Liver (tissue), 8 donors: ENCODE measurements at regions not wholly inside any gene's neighbourhood (a gene's known extent, or its start where the extent isn't known, plus 50 kb on each side); places are given as distances from the start of the nearest gene placed in this dataset.

Experiments used
- DNase-seq: peaks from one replicate; pipeline ENCODE4 v3.0.0-alpha.2; 2017; ENCODE audit warnings: low spot score
- H3K27ac ChIP-seq, 2 donors: one replicate each; pipeline ENCODE4 v1.7.0; 2013; ENCODE audit warnings: inconsistent platforms in 2 of 2, low read length in 2 of 2, control low read depth in 1 of 2, low read depth in 1 of 2, mild to moderate bottlenecking in 1 of 2
- H3K27me3 ChIP-seq, 4 donors: one replicate each; pipeline versions ENCODE4 v1.6.1 to v1.7.0; 2013; ENCODE audit warnings: low read length in 3 of 4, inconsistent platforms in 1 of 4, mild to moderate bottlenecking in 1 of 4, moderate library complexity in 1 of 4; ENCODE audit not compliant: control insufficient read depth in 4 of 4, insufficient read depth in 4 of 4
- H3K36me3 ChIP-seq, 4 donors: one replicate each; pipeline versions ENCODE4 v1.6.1 to v1.7.0; 2013; ENCODE audit warnings: low read length in 3 of 4, mild to moderate bottlenecking in 3 of 4, low read depth in 1 of 4, moderate library complexity in 1 of 4; ENCODE audit not compliant: control insufficient read depth in 4 of 4, insufficient read depth in 3 of 4
- H3K4me1 ChIP-seq, 4 donors: one replicate each; pipeline versions ENCODE4 v1.6.1 to v1.7.0; 2013; ENCODE audit warnings: low read length in 3 of 4, mild to moderate bottlenecking in 3 of 4, moderate library complexity in 1 of 4; ENCODE audit not compliant: control insufficient read depth in 4 of 4, insufficient read depth in 4 of 4
- H3K4me3 ChIP-seq, 3 donors: one replicate each; pipeline versions ENCODE4 v1.6.1 to v1.7.0; 2013; ENCODE audit warnings: low read length in 3 of 3, control low read depth in 1 of 3, low read depth in 1 of 3, mild to moderate bottlenecking in 1 of 3
- H3K9ac ChIP-seq, 2 donors: one replicate each; pipeline ENCODE4 v1.7.0; 2013; ENCODE audit warnings: low read length in 2 of 2, mild to moderate bottlenecking in 2 of 2, moderate library complexity in 2 of 2, control low read depth in 1 of 2, low read depth in 1 of 2
- H3K9me3 ChIP-seq, 4 donors: one replicate each; pipeline versions ENCODE4 v1.6.1 to v1.7.0; 2013; ENCODE audit warnings: low read length in 3 of 4; ENCODE audit not compliant: control insufficient read depth in 4 of 4
- EGR1 ChIP-seq, 2 donors: IDR thresholded peaks; 2 replicates each; pipeline ENCODE4 v1.6.1; 2016 to 2018; ENCODE audit warnings: antibody characterized with exemption in 2 of 2, low read depth in 2 of 2
- FOXA1 ChIP-seq: IDR thresholded peaks from 2 replicates; pipeline ENCODE4 v1.6.1; 2016; ENCODE audit warnings: antibody characterized with exemption
- FOXA2 ChIP-seq: IDR thresholded peaks from 2 replicates; pipeline ENCODE4 v1.6.1; 2016; ENCODE audit warnings: antibody characterized with exemption
- GABPA ChIP-seq, 2 donors: IDR thresholded peaks in 1 of 2; conservative IDR thresholded peaks in 1 of 2; 2 replicates each; pipeline ENCODE4 v1.6.1; 2016; ENCODE audit warnings: antibody characterized with exemption in 2 of 2, mild to moderate bottlenecking in 1 of 2, moderate library complexity in 1 of 2
- HNF4A ChIP-seq, 2 donors: conservative IDR thresholded peaks; 2 replicates each; pipeline ENCODE4 v1.6.1; 2016; ENCODE audit warnings: antibody characterized with exemption in 2 of 2, mild to moderate bottlenecking in 2 of 2
- HNF4G ChIP-seq: IDR thresholded peaks from 2 replicates; pipeline ENCODE4 v1.6.1; 2016; ENCODE audit warnings: antibody characterized with exemption
- JUND ChIP-seq, 2 donors: IDR thresholded peaks; 2 replicates each; pipeline ENCODE4 v1.6.1; 2016; ENCODE audit warnings: antibody characterized with exemption in 2 of 2
- MAX ChIP-seq: IDR thresholded peaks from 2 replicates; pipeline ENCODE4 v1.6.1; 2016; ENCODE audit warnings: antibody characterized with exemption
- NR2F2 ChIP-seq: IDR thresholded peaks from 2 replicates; pipeline ENCODE4 v1.6.1; 2016; ENCODE audit warnings: antibody characterized with exemption
- RAD21 ChIP-seq, 2 donors: IDR thresholded peaks; 2 replicates each; pipeline ENCODE4 v1.6.1; 2016; ENCODE audit warnings: antibody characterized with exemption in 2 of 2, mild to moderate bottlenecking in 2 of 2
- RXRA ChIP-seq, 2 donors: IDR thresholded peaks; 2 replicates each; pipeline ENCODE4 v1.6.1; 2017 to 2018; ENCODE audit warnings: antibody characterized with exemption in 2 of 2, mild to moderate bottlenecking in 1 of 2
- SP1 ChIP-seq: IDR thresholded peaks from 2 replicates; pipeline ENCODE4 v1.6.1; 2018; ENCODE audit warnings: antibody characterized with exemption, mild to moderate bottlenecking
- TAF1 ChIP-seq: conservative IDR thresholded peaks from 2 replicates; pipeline ENCODE4 v1.6.1; 2016; ENCODE audit warnings: antibody characterized with exemption, mild to moderate bottlenecking
- YY1 ChIP-seq: IDR thresholded peaks from 2 replicates; pipeline ENCODE4 v1.6.1; 2016; ENCODE audit warnings: antibody characterized with exemption, mild to moderate bottlenecking
- WGBS: extraction: QIAGEN DNeasy Blood & Tissue Kit; methylation state at CpG from one replicate; pipeline ENCODE4 v1.1.7; 2013; 5-methylcytosine and 5-hydroxymethylcytosine counted together
- TF ChIP-seq, protein P1 (sequence below): IDR thresholded peaks from 2 replicates; pipeline ENCODE4 v1.6.1; 2016; ENCODE audit warnings: antibody characterized with exemption
- TF ChIP-seq, protein P2 (sequence below): IDR thresholded peaks from 2 replicates; pipeline ENCODE4 v1.6.1; 2016; ENCODE audit warnings: antibody characterized with exemption, mild to moderate bottlenecking
- TF ChIP-seq, protein P3 (sequence below): fragments of 150-350 bp; IDR thresholded peaks from 2 replicates; pipeline ENCODE4 v1.5.1; 2017; ENCODE audit warnings: improper control_type of control experiment, low read depth, low read length; ENCODE audit not compliant: missing input control
- donor health status: healthy.
- donor health status: healthy.
- donor health status: healthy.
- donor health status: healthy.
- donor health status: healthy.

- TF ChIP-seq RAD21 (IDR thresholded peaks at IDR 0.05) (no peak), EGR1 (IDR thresholded peaks at IDR 0.05; ENCODE audit: low read depth in 2 of 2) (no peak)
These were observed 61.0 kb upstream of the DTNA start (continued) for GRCh38 chr18:34649080-34649479.

DNA sequence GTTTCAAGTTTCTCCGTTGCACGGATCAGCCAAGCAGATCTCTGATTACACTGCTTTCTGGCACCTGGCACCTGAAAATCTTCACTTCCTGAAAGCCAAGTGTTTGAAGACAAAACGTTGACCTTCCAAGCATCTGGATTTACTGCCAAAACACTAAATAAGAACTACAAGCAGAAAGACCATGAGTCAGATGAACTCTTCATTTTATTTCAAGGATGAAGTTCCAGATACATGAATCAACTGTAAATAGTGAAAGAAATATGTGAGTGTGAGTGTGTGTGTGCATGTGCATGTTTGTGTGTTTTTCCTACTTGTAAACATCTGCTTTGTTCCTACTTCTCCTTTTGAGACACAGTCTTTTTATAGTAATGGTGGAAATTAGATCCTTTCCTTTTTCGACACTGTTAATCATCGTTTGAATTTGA, 60.0 kb upstream of the DTNA start:
- H3K27me3 ChIP-seq: peaks cover 0 to 3% (median 0%) of the 10 kb centered on the region in 4 donors
- no peaks in the 10 kb centered on the region for H3K36me3 ChIP-seq
- H3K27ac ChIP-seq: no peak overlapping the region
- 57% methylated on average over 5 of the region's 5 CpGs for WGBS
- H3K4me1 ChIP-seq: no peaks in the 10 kb centered on the region
- DNase-seq: no peak
- no peak for TF ChIP-seq EGR1 (IDR thresholded peaks at IDR 0.05; ENCODE audit: low read depth in 2 of 2)
- TF ChIP-seq, protein P1, sequence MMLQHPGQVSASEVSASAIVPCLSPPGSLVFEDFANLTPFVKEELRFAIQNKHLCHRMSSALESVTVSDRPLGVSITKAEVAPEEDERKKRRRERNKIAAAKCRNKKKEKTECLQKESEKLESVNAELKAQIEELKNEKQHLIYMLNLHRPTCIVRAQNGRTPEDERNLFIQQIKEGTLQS: no peak
- TF ChIP-seq JUND (IDR thresholded peaks at IDR 0.05): no peak
- TF ChIP-seq, protein P2, sequence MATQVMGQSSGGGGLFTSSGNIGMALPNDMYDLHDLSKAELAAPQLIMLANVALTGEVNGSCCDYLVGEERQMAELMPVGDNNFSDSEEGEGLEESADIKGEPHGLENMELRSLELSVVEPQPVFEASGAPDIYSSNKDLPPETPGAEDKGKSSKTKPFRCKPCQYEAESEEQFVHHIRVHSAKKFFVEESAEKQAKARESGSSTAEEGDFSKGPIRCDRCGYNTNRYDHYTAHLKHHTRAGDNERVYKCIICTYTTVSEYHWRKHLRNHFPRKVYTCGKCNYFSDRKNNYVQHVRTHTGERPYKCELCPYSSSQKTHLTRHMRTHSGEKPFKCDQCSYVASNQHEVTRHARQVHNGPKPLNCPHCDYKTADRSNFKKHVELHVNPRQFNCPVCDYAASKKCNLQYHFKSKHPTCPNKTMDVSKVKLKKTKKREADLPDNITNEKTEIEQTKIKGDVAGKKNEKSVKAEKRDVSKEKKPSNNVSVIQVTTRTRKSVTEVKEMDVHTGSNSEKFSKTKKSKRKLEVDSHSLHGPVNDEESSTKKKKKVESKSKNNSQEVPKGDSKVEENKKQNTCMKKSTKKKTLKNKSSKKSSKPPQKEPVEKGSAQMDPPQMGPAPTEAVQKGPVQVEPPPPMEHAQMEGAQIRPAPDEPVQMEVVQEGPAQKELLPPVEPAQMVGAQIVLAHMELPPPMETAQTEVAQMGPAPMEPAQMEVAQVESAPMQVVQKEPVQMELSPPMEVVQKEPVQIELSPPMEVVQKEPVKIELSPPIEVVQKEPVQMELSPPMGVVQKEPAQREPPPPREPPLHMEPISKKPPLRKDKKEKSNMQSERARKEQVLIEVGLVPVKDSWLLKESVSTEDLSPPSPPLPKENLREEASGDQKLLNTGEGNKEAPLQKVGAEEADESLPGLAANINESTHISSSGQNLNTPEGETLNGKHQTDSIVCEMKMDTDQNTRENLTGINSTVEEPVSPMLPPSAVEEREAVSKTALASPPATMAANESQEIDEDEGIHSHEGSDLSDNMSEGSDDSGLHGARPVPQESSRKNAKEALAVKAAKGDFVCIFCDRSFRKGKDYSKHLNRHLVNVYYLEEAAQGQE: no peak
- no peak for TF ChIP-seq RXRA (IDR thresholded peaks at IDR 0.05)
- no peak for TF ChIP-seq FOXA2
- TF ChIP-seq, protein P3, sequence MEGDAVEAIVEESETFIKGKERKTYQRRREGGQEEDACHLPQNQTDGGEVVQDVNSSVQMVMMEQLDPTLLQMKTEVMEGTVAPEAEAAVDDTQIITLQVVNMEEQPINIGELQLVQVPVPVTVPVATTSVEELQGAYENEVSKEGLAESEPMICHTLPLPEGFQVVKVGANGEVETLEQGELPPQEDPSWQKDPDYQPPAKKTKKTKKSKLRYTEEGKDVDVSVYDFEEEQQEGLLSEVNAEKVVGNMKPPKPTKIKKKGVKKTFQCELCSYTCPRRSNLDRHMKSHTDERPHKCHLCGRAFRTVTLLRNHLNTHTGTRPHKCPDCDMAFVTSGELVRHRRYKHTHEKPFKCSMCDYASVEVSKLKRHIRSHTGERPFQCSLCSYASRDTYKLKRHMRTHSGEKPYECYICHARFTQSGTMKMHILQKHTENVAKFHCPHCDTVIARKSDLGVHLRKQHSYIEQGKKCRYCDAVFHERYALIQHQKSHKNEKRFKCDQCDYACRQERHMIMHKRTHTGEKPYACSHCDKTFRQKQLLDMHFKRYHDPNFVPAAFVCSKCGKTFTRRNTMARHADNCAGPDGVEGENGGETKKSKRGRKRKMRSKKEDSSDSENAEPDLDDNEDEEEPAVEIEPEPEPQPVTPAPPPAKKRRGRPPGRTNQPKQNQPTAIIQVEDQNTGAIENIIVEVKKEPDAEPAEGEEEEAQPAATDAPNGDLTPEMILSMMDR: no peak
- no peak for TF ChIP-seq TAF1
- TF ChIP-seq NR2F2: no peak
- TF ChIP-seq SP1: no peak
- TF ChIP-seq HNF4G: no peak
- H3K9ac ChIP-seq: no peak overlapping the region
- no peaks in the 10 kb centered on the region for H3K9me3 ChIP-seq
- no peak overlapping the region for H3K4me3 ChIP-seq

DNA sequence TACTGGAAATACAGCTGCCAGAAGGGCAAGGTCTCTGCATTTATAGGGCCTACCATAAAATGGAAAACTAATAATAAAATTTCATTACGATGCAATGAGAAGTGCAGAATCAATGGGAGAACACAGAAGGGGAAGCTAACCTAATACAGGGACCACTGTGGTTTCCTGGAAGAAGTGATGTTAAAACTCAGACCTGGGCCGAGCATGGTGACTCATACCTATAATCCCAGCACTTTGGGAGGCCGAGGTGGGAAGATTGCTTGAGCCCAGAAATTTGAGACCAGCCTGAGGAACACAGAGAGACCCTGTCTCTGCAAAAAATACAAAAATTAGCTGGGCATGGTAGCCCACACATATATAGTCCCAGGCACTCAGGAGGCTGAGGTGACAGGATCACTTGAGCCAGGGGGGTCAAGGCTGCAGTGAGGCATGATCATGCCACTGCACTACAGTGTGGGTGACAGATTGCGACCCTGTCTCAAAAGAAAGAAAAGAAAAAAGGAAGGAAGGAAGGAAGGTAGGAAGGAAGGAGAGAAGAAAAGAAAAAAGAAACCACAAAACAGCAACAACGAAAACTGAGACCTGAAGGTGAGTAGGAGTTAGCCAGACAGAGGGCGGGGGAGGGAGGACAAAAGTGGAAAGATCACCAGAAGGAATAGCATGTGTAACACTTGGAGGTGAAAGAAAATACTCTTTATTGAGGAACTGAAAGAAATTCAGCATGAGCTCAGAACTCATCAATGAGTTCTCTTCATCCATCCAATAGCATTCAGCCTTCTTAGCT, 58.3 kb upstream of the DTNA start:
- H3K9ac ChIP-seq: no peak overlapping the region
- peaks cover 0 to 1% (median 0%) of the 10 kb centered on the region in 4 donors for H3K4me1 ChIP-seq
- H3K9me3 ChIP-seq: no peaks in the 10 kb centered on the region
- H3K4me3 ChIP-seq: no peak overlapping the region
- peaks cover 0 to 3% (median 0%) of the 10 kb centered on the region in 4 donors for H3K27me3 ChIP-seq
- WGBS: 79% methylated on average over 6 of the region's 6 CpGs
- DNase-seq: no peak
- no peaks in the 10 kb centered on the region for H3K36me3 ChIP-seq
- no peak overlapping the region for H3K27ac ChIP-seq
- TF ChIP-seq RAD21 (IDR thresholded peaks at IDR 0.05) (no peak), TAF1 (no peak), FOXA1 (no peak), RXRA (IDR thresholded peaks at IDR 0.05) (no peak), MAX (no peak), NR2F2 (no peak), GABPA (IDR thresholded peaks at IDR 0.05 in 1 of 2, conservative IDR thresholded peaks at IDR 0.05 in 1 of 2) (no peak), JUND (IDR thresholded peaks at IDR 0.05) (no peak), SP1 (no peak), HNF4G (no peak), HNF4A (conservative IDR thresholded peaks at IDR 0.05) (no peak), YY1 (no peak)
- TF ChIP-seq, protein P2: no peak
- TF ChIP-seq, protein P3: no peak
